ENCODE measurements at regions not wholly inside any gene's neighbourhood (a gene's known extent, or its start where the extent isn't known, plus 50 kb on each side); places are given as distances from the start of the nearest gene placed in this dataset.
A peak's percentile ranks its signal among the peaks of the same experiment; 100 is the strongest.

DNA sequence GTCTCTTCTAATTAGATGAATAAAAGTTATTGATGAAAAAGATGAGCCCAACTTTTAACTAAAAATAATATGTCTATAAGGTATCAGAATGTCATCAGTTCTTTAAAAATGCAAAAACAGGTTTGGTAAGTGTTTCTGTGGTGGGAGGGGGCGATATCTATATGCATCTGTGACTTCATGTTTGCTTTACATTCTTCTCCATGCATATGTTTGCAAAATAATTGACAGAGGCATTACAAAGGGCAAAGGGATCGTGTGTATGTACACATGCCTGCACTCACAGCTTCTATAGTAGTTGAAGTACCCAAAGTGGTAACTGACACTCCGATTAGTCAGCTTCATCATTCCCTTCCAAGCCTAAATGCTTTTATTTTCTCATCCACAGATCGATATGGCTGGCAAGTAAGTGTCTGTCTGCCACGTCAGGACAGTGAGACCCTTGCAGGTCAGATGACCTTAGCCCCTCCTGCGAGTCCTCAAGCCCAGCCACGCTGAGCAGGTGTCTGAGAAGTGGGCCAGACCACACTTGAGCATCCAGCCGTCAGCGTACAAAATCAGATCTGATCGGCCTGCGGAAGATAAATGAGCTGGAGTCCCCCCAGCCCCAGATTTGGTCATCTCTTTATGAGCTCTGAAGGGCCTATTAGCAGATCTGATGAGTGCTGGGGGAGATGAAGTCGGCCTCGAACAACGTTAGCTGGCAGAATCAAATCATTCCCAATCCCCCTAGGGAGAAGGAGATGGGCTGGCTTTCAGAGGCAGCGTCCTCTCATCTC, 369.1 kb downstream of the MAFB start:
- TF ChIP-seq, protein P1, sequence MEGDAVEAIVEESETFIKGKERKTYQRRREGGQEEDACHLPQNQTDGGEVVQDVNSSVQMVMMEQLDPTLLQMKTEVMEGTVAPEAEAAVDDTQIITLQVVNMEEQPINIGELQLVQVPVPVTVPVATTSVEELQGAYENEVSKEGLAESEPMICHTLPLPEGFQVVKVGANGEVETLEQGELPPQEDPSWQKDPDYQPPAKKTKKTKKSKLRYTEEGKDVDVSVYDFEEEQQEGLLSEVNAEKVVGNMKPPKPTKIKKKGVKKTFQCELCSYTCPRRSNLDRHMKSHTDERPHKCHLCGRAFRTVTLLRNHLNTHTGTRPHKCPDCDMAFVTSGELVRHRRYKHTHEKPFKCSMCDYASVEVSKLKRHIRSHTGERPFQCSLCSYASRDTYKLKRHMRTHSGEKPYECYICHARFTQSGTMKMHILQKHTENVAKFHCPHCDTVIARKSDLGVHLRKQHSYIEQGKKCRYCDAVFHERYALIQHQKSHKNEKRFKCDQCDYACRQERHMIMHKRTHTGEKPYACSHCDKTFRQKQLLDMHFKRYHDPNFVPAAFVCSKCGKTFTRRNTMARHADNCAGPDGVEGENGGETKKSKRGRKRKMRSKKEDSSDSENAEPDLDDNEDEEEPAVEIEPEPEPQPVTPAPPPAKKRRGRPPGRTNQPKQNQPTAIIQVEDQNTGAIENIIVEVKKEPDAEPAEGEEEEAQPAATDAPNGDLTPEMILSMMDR (IDR thresholded peaks at IDR 0.05), result no peak
- TF ChIP-seq EP300 (IDR thresholded peaks at IDR 0.05) (no peak), POLR2A (IDR thresholded peaks at IDR 0.05) (no peak)
- no peaks in the 10 kb centered on the region for H3K9me3 ChIP-seq
- no peak overlapping the region for H3K27ac ChIP-seq
- H3K27me3 ChIP-seq, result no peaks in the 10 kb centered on the region
- H3K36me3 ChIP-seq, result no peaks in the 10 kb centered on the region
- peaks cover 0 to 1% (median 0%) of the 10 kb centered on the region in 4 donors for H3K4me1 ChIP-seq
- WGBS, 2 donors, result 58 to 67% methylated on average over 15 of the region's 15 CpGs
- no peak overlapping the region for H3K4me3 ChIP-seq
- DNase-seq (ENCODE audit: low spot score in 2 of 2), result no peak

DNA sequence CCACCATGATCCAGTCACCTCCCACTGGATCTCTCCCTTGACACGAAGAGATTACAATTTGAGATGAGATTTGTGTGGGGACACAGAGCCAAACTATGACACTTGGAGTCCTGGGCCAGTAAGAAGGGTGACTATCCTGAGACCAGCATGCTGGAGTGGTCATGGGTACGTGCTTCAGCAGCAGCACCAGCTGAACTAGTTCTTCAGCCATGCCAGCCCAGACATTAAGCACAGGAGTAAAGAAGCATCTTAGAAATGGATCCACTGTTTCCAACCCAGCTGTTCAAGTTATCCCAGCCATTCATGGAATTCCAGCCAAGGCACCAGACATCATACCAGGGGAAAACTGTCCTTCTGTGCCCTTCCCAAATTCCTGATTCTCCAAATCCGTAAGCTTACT, 370.0 kb downstream of the MAFB start:
- no peak for DNase-seq (ENCODE audit: low spot score in 2 of 2)
- WGBS, 2 donors, result 81 to 83% methylated on average over 3 of the region's 3 CpGs
- H3K4me3 ChIP-seq, result no peak overlapping the region
- H3K4me1 ChIP-seq, result peaks cover 0 to 7% (median 0%) of the 10 kb centered on the region in 4 donors
- H3K27ac ChIP-seq, result no peak overlapping the region
- H3K36me3 ChIP-seq, result no peaks in the 10 kb centered on the region
- H3K27me3 ChIP-seq, result no peaks in the 10 kb centered on the region
- H3K9me3 ChIP-seq, result no peaks in the 10 kb centered on the region
- no peak for TF ChIP-seq EP300 (IDR thresholded peaks at IDR 0.05)
- TF ChIP-seq, protein P1 (IDR thresholded peaks at IDR 0.05), result no peak
- TF ChIP-seq POLR2A (IDR thresholded peaks at IDR 0.05), result no peak

DNA sequence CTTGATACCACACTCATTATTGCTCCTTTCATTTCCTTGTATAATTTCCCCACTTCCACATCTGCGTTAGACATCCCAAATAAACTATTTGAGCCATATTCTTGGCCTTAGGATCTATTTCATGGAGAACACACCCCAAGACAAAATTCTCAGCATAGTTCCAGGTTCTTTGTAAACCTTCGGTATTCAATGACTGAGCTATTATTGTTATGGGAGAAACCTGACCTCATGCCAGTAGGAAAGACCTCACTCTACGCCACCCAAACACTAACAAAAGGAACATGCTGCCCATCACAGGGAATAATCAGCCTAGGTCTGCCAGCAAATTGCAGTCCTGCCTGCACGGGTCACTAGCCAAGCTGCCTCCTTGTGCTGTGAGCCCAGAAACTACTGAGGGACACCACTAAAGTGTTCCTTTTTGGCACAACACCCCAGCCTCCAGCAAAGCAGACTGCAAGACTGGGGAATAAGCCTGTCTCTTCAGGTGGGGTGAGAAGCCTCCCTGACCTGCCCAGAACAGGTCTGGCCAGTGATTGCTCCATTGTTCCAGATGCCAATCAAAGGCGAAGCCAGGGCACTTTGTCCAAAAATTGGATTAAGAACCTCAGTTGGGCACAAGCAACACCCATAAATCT, 371.8 kb downstream of the MAFB start:
- H3K27me3 ChIP-seq, result no peaks in the 10 kb centered on the region
- 49 to 60% methylated on average over 5 of the region's 5 CpGs for WGBS, 2 donors
- DNase-seq (ENCODE audit: low spot score in 2 of 2), result no peak
- H3K36me3 ChIP-seq, result no peaks in the 10 kb centered on the region
- no peaks in the 10 kb centered on the region for H3K9me3 ChIP-seq
- peaks cover 0 to 7% (median 0%) of the 10 kb centered on the region in 4 donors for H3K4me1 ChIP-seq
- no peak overlapping the region for H3K27ac ChIP-seq
- TF ChIP-seq POLR2A (IDR thresholded peaks at IDR 0.05) (no peak), EP300 (IDR thresholded peaks at IDR 0.05) (no peak)
- TF ChIP-seq, protein P1 (IDR thresholded peaks at IDR 0.05), result no peak
- H3K4me3 ChIP-seq, result no peak overlapping the region

DNA sequence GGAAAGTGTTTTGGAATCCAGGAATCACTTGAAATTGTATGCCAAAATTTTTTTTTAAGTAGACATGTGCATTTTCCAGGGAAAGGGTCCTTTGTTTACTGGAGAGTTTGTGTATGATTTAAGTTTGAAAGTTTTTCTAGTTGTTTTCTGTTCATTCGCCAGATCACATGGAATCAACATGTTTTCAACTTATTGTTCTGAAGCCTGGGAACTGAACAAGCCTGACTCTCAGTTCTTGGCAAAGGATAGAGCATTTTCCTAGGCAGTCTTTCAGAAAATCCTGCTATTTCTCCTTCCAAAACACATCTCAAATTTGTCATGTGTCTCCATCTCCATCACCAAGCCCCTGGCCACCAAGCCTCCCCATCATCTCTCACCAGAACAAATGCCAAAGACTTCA, 374.8 kb downstream of the MAFB start:
- H3K4me3 ChIP-seq, result no peak overlapping the region
- H3K27me3 ChIP-seq, result no peaks in the 10 kb centered on the region
- H3K4me1 ChIP-seq, result peaks cover 0 to 7% (median 0%) of the 10 kb centered on the region in 4 donors
- H3K27ac ChIP-seq, result peak overlapping the region in 2 of 4 donors; percentile 4 to 33
- 28 to 38% methylated on average over 1 of the region's 1 CpG for WGBS, 2 donors
- no peak for TF ChIP-seq EP300 (IDR thresholded peaks at IDR 0.05)
- TF ChIP-seq POLR2A (IDR thresholded peaks at IDR 0.05), result no peak
- TF ChIP-seq, protein P1 (IDR thresholded peaks at IDR 0.05), result no peak
- no peak for DNase-seq (ENCODE audit: low spot score in 2 of 2)
- H3K36me3 ChIP-seq, result no peaks in the 10 kb centered on the region
- H3K9me3 ChIP-seq, result no peaks in the 10 kb centered on the region

DNA sequence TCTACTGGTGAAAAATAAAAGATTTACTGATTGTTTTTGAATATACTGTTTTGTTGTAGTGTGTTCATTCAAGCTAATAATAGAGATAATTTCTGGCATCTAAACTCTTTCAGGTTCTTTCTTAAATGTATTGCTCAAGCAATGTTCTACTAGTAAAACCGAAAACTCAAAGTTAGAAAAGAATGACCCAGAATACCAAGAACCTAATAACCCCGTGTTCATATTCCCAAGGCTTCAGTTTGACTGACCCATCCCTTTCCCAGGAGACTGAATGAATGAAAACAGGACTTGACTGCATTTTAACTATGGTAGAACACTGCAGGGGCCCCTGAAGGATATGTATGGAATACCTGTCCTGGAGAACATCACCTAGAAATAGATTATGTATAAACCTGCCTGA, 375.3 kb downstream of the MAFB start:
- Histone ChIP-seq H3K4me1 (peaks cover 0 to 7% (median 0%) of the 10 kb centered on the region in 4 donors), H3K27ac (peak overlapping the region in 1 of 4 donors; percentile 4), H3K36me3 (no peaks in the 10 kb centered on the region), H3K4me3 (no peak overlapping the region), H3K27me3 (no peaks in the 10 kb centered on the region), H3K9me3 (no peaks in the 10 kb centered on the region)
- 53 to 68% methylated on average over 2 of the region's 2 CpGs for WGBS, 2 donors
- TF ChIP-seq POLR2A (IDR thresholded peaks at IDR 0.05) (no peak), EP300 (IDR thresholded peaks at IDR 0.05) (no peak)
- TF ChIP-seq, protein P1 (IDR thresholded peaks at IDR 0.05), result no peak
- no peak for DNase-seq (ENCODE audit: low spot score in 2 of 2)

Data from tibial nerve (tissue), 4 donors.